ENCODE measurements at regions not wholly inside any gene's neighbourhood (a gene's known extent, or its start where the extent isn't known, plus 50 kb on each side); places are given as distances from the start of the nearest gene placed in this dataset.

- TF ChIP-seq, protein P1, sequence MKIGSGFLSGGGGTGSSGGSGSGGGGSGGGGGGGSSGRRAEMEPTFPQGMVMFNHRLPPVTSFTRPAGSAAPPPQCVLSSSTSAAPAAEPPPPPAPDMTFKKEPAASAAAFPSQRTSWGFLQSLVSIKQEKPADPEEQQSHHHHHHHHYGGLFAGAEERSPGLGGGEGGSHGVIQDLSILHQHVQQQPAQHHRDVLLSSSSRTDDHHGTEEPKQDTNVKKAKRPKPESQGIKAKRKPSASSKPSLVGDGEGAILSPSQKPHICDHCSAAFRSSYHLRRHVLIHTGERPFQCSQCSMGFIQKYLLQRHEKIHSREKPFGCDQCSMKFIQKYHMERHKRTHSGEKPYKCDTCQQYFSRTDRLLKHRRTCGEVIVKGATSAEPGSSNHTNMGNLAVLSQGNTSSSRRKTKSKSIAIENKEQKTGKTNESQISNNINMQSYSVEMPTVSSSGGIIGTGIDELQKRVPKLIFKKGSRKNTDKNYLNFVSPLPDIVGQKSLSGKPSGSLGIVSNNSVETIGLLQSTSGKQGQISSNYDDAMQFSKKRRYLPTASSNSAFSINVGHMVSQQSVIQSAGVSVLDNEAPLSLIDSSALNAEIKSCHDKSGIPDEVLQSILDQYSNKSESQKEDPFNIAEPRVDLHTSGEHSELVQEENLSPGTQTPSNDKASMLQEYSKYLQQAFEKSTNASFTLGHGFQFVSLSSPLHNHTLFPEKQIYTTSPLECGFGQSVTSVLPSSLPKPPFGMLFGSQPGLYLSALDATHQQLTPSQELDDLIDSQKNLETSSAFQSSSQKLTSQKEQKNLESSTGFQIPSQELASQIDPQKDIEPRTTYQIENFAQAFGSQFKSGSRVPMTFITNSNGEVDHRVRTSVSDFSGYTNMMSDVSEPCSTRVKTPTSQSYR (CRISPR knock-in tag; IDR thresholded peaks at IDR 0.05): no peak
- TF ChIP-seq ATF6 (CRISPR knock-in tag; IDR thresholded peaks at IDR 0.05) (no peak), ESRRA (CRISPR knock-in tag; IDR thresholded peaks at IDR 0.05; ENCODE audit: borderline replicate concordance) (no peak), TP53 (CRISPR knock-in tag; IDR thresholded peaks at IDR 0.05) (no peak)
- TF ChIP-seq, protein P2, sequence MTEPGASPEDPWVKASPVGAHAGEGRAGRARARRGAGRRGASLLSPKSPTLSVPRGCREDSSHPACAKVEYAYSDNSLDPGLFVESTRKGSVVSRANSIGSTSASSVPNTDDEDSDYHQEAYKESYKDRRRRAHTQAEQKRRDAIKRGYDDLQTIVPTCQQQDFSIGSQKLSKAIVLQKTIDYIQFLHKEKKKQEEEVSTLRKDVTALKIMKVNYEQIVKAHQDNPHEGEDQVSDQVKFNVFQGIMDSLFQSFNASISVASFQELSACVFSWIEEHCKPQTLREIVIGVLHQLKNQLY (CRISPR knock-in tag; IDR thresholded peaks at IDR 0.05): no peak
Observed at GRCh38 chr3:178304758-178305467, 231.3 kb upstream of the KCNMB2 start (continued).

GRCh38 chr3:178306432-178307115 is 229.7 kb upstream of the KCNMB2 start:
- ATAC-seq (no peak), DNase-seq (ENCODE audit: low spot score) (no peak)
- ChIA-PET CTCF (no interaction called here), POLR2A (no interaction called here)
- Mint-ChIP-seq H3K27me3 (ENCODE audit: low read depth) (no peaks in the 10 kb centered on the region), H3K9me3 (peaks cover 3% of the 10 kb centered on the region; the same call in 1 of the 2 replicates), H3K27ac (no peak overlapping the region), H3K4me1 (no peaks in the 10 kb centered on the region), H3K4me3 (no peak overlapping the region), H3K36me3 (no peaks in the 10 kb centered on the region)
- TF ChIP-seq NR3C1 (CRISPR knock-in tag; conservative IDR thresholded peaks at IDR 0.05; ENCODE audit: low read depth) (no peak), ATF3 (CRISPR knock-in tag; conservative IDR thresholded peaks at IDR 0.05) (no peak), ZNF671 (CRISPR knock-in tag; IDR thresholded peaks at IDR 0.05) (no peak), ZNF396 (CRISPR knock-in tag; IDR thresholded peaks at IDR 0.05; ENCODE audit: borderline replicate concordance) (no peak), ZMAT4 (CRISPR knock-in tag; IDR thresholded peaks at IDR 0.05) (no peak), TEAD1 (CRISPR knock-in tag; IDR thresholded peaks at IDR 0.05) (no peak), TEAD4 (CRISPR knock-in tag; IDR thresholded peaks at IDR 0.05) (no peak), AR (CRISPR knock-in tag; IDR thresholded peaks at IDR 0.05) (no peak), CBFB (CRISPR knock-in tag; IDR thresholded peaks at IDR 0.05; ENCODE audit: low read depth) (no peak), ZNF416 (CRISPR knock-in tag; IDR thresholded peaks at IDR 0.05) (no peak), ATF1 (CRISPR knock-in tag; IDR thresholded peaks at IDR 0.05) (no peak), NFYB (CRISPR knock-in tag; conservative IDR thresholded peaks at IDR 0.05; ENCODE audit: low read depth) (no peak)
- TF ChIP-seq, protein P3, sequence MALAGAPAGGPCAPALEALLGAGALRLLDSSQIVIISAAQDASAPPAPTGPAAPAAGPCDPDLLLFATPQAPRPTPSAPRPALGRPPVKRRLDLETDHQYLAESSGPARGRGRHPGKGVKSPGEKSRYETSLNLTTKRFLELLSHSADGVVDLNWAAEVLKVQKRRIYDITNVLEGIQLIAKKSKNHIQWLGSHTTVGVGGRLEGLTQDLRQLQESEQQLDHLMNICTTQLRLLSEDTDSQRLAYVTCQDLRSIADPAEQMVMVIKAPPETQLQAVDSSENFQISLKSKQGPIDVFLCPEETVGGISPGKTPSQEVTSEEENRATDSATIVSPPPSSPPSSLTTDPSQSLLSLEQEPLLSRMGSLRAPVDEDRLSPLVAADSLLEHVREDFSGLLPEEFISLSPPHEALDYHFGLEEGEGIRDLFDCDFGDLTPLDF (CRISPR knock-in tag; IDR thresholded peaks at IDR 0.05): no peak
- TF ChIP-seq, protein P1 (CRISPR knock-in tag; IDR thresholded peaks at IDR 0.05): no peak
